IPS-15b (cell line): ENCODE measurements at regions not wholly inside any gene's neighbourhood (a gene's known extent, or its start where the extent isn't known, plus 50 kb on each side); places are given as distances from the start of the nearest gene placed in this dataset.
"Not testable (repeated sequence)": the region's sequence is repeated elsewhere in the genome, so short reads cannot be mapped to it uniquely, and the experiment has no call there.

ENCODE experiments used
- H3K27me3 ChIP-seq: one replicate; pipeline ENCODE4 v1.6.1; 2013; ENCODE audit warnings: low read length; ENCODE audit not compliant: control insufficient read depth, insufficient read depth
- H3K36me3 ChIP-seq: one replicate; pipeline ENCODE4 v1.6.1; 2013; ENCODE audit warnings: low read length; ENCODE audit not compliant: control insufficient read depth, insufficient read depth
- H3K4me1 ChIP-seq: one replicate; pipeline ENCODE4 v1.6.1; 2013; ENCODE audit warnings: mild to moderate bottlenecking, low read length; ENCODE audit not compliant: control insufficient read depth, insufficient read depth
- H3K4me3 ChIP-seq: one replicate; pipeline ENCODE4 v1.5.1; 2013; ENCODE audit warnings: low read depth, low read length
- H3K9ac ChIP-seq: one replicate; pipeline ENCODE4 v1.6.1; 2013; ENCODE audit warnings: low read depth, mild to moderate bottlenecking, low read length
- H3K9me3 ChIP-seq: one replicate; pipeline ENCODE4 v1.6.1; 2013; ENCODE audit warnings: mild to moderate bottlenecking, low read length; ENCODE audit not compliant: control insufficient read depth, insufficient read depth

DNA sequence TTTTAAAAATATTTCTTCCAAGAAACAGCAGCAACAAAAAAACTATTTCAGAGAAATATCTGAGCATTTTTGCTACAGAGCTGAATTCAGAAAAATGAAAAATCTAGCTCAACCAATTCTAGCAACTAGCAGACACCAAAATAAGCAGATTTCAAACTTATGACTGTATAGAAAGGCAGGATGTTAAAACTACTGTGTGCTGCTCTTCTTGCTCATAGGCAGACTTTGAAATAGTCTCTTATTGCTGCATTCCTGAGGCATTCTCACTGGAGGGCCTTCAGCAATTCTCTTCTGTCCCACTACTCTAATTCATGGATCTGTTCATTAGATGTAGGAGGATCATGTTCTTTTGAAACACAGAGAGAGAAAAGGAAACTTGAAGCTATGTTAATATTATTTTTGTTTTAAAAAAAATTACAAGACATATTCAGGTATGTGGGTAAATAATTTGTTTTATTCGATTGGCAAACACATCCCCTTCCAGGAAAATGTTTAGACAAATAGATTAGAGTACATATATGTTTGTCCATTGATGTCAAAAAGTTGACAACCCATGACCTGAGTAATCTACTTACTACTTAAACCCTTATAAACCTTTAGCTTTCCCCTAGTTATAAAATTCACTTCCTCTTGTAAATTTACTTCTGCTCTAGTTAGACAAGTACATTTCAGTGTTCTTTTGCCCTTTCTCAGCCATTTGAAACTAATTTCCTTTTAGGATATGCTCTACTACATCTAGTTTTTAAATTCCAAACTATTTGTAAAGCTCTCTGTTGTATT is 428.2 kb upstream of the POT1 start:
- no peak overlapping the region for H3K9ac ChIP-seq
- no peaks in the 10 kb centered on the region for H3K4me1 ChIP-seq
- H3K36me3 ChIP-seq, result no peaks in the 10 kb centered on the region
- H3K9me3 ChIP-seq, result no peaks in the 10 kb centered on the region
- no peak overlapping the region for H3K4me3 ChIP-seq
- H3K27me3 ChIP-seq, result no peaks in the 10 kb centered on the region

DNA sequence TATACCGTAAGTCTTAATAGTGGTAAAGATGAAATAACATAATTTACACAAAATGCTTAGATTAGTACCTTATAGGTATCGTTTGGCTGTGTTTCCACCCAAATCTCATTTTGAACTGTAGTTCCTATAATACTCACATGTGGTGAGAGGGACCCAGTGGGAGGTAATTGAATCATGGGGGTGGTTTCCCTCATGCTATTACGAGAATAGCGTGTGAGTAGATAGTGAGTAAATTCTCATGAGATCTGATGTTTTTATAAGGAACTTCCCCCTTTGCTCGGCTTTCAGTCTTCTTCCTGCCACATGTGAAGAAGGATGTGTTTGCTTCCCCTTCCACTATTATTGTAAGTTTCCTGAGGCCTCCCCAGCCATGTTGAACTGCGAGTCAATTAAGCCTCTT is 426.3 kb upstream of the POT1 start:
- Histone ChIP-seq H3K4me3 (no peak overlapping the region), H3K9ac (no peak overlapping the region), H3K9me3 (no peaks in the 10 kb centered on the region), H3K36me3 (no peaks in the 10 kb centered on the region), H3K27me3 (no peaks in the 10 kb centered on the region), H3K4me1 (no peaks in the 10 kb centered on the region)

DNA sequence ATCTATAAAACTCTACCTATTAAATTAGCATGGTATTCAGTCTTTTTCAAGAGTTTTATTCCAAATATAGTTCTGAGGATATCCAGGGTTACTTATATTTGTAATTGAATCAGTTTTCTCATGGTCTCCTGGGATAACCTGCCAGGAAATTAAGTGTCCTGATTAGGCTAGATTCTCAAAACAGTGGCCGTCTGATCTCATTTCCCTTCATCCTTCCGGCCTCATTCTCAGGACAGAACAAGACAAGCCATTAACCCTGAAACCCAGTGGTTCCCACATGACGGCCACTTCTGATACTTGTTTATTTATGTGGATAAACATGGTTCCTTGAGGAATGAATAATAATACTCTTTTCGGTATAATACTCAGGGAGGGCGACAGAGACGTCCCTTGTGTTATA is 417.6 kb upstream of the POT1 start:
- Histone ChIP-seq H3K4me3 (no peak overlapping the region), H3K4me1 (no peaks in the 10 kb centered on the region), H3K9me3 (no peaks in the 10 kb centered on the region), H3K36me3 (no peaks in the 10 kb centered on the region), H3K9ac (no peak overlapping the region), H3K27me3 (no peaks in the 10 kb centered on the region)

DNA sequence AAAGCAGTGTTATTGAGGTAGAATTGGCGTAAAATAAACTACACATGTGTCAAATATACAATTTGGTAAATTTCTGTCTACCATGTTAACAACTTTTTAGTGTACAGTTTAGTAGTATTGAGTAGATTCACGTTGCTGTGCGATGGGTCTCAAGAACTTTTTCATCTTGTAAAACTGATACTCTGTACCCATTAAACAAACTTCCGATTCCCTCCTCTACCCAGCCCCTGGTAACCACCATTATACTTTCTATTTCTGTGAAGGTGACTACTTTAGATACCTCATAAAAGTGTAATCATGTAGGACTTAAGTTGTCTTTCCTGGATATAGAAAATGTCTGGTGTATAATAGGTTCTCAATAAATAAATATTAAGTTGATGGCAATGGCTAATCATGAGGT is 408.5 kb upstream of the POT1 start:
- Histone ChIP-seq H3K9ac (no peak overlapping the region), H3K9me3 (no peaks in the 10 kb centered on the region), H3K36me3 (no peaks in the 10 kb centered on the region), H3K4me3 (no peak overlapping the region), H3K4me1 (peaks cover 4% of the 10 kb centered on the region), H3K27me3 (no peaks in the 10 kb centered on the region)

GRCh38 chr7:125336326-125336725 is 406.7 kb upstream of the POT1 start:
- Histone ChIP-seq H3K36me3 (no peaks in the 10 kb centered on the region), H3K4me3 (no peak overlapping the region), H3K9ac (no peak overlapping the region), H3K4me1 (peaks cover 4% of the 10 kb centered on the region), H3K9me3 (no peaks in the 10 kb centered on the region), H3K27me3 (no peaks in the 10 kb centered on the region)

GRCh38 chr7:125326666-125327255 is 397.1 kb upstream of the POT1 start:
- no peaks in the 10 kb centered on the region for H3K36me3 ChIP-seq
- H3K4me1 ChIP-seq, result no peaks in the 10 kb centered on the region
- H3K27me3 ChIP-seq, result no peaks in the 10 kb centered on the region
- H3K9me3 ChIP-seq, result no peaks in the 10 kb centered on the region
- H3K4me3 ChIP-seq, result no peak overlapping the region
- H3K9ac ChIP-seq, result no peak overlapping the region

DNA sequence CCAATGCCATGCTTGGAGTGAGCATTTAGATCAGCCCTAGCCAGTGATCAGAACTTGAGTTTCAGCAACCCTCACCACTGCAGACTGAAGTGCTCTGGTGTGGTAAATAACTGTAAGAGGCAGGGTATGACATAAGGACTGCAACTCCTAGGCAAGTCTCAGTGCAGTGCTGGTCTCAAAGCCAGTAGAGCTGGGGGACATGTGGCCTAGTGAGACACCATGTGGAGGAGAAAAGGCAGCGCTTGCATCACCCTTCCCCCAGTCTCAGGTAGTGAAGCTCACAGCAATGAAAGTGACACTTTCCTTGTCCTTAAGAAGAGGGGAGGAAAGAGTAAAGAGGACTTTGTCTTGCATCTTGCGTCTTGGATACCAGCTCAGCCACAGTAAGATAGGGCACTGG is 386.8 kb upstream of the POT1 start:
- peaks cover 8% of the 10 kb centered on the region for H3K9me3 ChIP-seq
- H3K36me3 ChIP-seq, result no peaks in the 10 kb centered on the region
- no peaks in the 10 kb centered on the region for H3K27me3 ChIP-seq
- H3K9ac ChIP-seq, result no peak overlapping the region
- no peak overlapping the region for H3K4me3 ChIP-seq
- H3K4me1 ChIP-seq, result no peaks in the 10 kb centered on the region

DNA sequence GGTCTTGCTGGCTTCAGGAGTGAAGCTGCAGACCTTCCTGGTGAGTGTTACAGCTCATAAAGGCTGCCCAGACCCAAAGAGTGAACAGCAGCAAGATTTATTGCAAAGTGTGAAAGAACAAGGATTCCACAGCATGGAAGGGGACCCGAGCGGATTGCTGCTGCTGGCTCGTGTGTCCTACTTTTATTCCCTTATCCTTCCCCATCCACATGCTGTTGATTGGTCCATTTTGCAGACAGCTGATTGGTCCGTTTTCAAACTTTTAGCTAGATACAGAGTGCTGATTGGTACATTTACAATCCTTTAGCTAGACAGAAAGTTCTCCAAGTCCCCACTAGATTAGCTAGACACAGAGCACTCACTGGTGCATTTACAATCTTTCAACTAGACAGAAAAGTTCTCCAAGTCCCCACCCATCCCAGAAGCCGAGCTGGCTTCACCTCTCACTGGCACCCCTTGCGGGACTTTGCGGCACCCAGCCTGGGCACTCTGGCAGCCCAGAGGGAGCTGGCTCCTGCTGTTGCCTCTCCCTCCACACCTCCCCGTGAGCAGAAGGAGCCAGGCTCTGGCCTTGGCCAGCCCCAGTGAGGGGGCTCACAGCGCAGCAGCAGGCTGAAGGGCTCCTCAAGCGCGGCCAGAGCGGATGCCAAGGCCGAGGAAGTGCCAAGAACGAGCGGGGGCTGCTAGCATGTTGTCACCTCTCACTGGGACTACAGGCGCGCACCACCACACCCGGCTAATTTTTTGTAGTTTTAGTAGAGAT is 369.6 kb upstream of the POT1 start:
- H3K4me1 ChIP-seq, result no peaks in the 10 kb centered on the region
- H3K4me3 ChIP-seq, result no peak overlapping the region
- H3K9ac ChIP-seq, result no peak overlapping the region
- H3K27me3 ChIP-seq, result no peaks in the 10 kb centered on the region
- no peaks in the 10 kb centered on the region for H3K9me3 ChIP-seq
- no peaks in the 10 kb centered on the region for H3K36me3 ChIP-seq

DNA sequence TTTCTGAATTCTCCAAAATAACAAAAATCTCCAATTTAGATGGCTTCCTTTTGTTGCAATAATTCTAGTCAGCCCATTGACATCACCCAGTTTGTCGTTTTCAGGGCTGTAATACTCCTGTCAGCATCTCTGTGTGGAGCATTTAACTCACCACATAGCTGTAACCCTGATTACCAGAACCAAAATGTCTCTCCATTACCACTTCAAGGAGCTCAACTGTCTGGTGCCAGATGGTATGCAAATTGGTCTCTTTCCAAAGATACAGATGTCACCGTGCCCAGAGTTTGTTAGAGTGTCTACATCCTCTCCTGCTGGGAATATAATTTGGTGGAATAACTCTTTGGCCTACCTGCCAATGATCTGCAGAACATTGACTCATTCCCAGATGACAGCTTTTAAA is 350.3 kb upstream of the POT1 start:
- Histone ChIP-seq H3K9me3 (no peaks in the 10 kb centered on the region), H3K4me1 (peaks cover 7% of the 10 kb centered on the region), H3K27me3 (no peaks in the 10 kb centered on the region), H3K4me3 (no peak overlapping the region), H3K36me3 (no peaks in the 10 kb centered on the region), H3K9ac (no peak overlapping the region)

DNA sequence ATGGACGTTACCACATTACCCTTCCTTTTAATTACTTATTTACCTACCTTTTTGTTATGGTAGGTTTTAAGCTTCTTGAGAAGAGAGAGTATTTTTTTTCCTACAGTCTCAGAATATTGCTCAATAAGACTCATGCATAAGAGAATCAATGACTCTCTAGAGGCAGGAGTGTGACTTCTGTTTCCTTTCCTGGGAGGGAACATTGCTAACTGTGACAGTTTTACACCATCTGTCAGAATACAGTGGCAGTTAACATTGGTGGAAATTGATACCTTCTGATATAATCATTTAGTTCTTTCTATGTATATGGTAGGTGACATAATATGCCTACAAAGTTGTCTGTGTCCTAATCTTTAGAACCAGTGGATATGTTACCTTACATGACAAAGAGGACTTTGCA is 348.7 kb upstream of the POT1 start:
- Histone ChIP-seq H3K9ac (no peak overlapping the region), H3K36me3 (no peaks in the 10 kb centered on the region), H3K9me3 (no peaks in the 10 kb centered on the region), H3K4me3 (no peak overlapping the region), H3K27me3 (no peaks in the 10 kb centered on the region), H3K4me1 (peaks cover 7% of the 10 kb centered on the region)

- H3K36me3 ChIP-seq, H3K4me3 ChIP-seq, H3K27me3 ChIP-seq, H3K4me1 ChIP-seq, H3K9ac ChIP-seq, H3K9me3 ChIP-seq: not testable (repeated sequence)
Observed at GRCh38 chr7:125274742-125275141, 345.1 kb upstream of the POT1 start.
